Anterior cingulate cortex (tissue), 58 donors: ENCODE measurements at regions not wholly inside any gene's neighbourhood (a gene's known extent, or its start where the extent isn't known, plus 50 kb on each side); places are given as distances from the start of the nearest gene placed in this dataset.

Source experiments
- DNase-seq, 58 donors: peaks; one replicate each; lab custom pipeline; 2025; lab: John Stamatoyannopoulos, UW

DNA sequence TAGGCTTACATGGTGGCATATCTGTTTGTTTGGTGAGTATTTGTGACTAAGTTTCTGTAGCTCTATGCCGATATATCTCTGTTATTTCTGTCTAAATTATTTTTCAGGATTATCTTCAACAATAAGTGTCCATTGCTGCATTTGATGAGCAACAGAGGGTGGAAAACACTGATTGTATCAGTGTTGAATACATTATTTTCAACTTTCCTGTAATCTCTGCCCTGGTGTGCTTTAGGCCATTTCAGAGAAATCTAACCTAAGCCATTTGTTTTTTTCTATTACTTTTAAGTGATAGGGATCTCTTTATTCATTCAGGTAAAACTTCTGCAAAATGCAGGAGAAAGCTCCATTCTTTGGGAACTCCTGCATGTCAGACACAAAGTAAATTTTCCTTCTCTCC is 654.5 kb downstream of the RNF144A start:
- DNase-seq: no peak

- peak in 19 of 58 donors; percentile 2 to 40 (median 10) for DNase-seq
Observed at GRCh38 chr2:7572450-7572849, 655.2 kb downstream of the RNF144A start.

DNA sequence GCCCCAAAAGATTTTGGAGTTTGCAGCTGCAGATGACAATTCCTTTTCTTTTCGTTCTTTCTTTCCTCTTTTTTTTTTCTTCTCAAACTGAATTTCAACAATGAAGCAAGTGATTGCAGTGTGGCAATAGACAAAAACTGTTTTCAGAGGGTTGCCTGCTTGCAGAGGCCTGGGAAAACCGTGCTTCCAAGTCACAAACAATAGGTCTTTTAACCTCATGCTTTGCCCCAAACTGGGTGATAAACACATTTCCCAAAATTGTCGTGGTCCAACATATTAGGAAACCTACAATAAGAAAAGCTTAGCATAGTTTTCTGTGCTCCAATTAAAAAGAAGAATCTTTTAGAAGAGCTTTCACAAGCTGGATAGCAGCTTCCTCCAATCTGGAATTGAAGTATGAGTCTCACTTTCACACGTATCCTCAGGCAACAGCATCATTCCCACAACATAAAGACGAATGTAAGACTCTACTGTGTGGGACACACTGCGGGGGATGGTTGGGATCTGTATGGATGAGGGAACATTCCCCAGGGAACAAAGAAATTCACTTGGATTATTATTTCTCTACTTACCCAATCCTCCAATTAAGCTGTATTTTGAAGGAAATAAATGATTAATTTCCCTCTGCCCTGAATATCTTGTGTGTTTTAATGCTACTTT is 656.1 kb downstream of the RNF144A start:
- DNase-seq: peak in 2 of 58 donors; percentile 2 to 13

- DNase-seq: no peak
Observed at GRCh38 chr2:7574385-7574784, 657.2 kb downstream of the RNF144A start.

DNA sequence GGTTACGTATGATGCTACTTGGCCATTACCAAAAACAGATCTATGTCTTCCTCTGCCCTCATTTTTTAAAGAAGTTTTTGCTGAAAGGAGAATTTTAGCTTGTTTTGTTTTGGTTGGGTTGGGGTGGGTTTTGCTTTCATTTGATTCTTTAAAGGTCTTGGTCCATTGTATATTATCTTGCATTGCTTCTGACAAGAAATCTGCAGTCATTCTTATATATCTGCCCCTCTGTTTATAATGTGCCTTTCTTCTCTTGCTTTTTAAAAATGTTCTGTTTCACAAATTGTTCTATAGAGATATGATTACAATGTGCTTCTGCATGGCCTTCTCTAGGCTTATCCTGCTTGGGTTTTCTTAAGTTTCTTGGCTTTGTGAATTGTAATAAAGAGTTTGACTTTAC is 660.6 kb downstream of the RNF144A start:
- DNase-seq: no peak

DNA sequence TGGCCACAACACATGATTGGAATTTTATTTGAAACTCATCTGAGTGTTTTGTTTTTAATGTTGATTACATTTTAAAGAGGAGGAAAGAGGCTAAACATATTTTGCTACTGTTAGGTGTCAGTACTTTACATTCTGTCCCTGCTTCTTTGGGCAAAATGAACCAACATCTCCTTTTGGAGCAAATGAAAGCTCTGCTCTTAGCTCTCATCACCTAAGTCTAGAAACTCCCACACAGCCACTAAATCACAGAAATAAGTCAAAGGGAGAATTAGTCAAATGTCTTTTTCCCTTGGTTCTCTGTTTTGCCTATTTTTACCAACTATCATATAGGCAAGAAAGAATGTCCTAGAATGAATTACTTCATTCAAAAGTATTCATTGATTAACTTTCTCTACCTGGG is 666.8 kb downstream of the RNF144A start:
- no peak for DNase-seq

DNA sequence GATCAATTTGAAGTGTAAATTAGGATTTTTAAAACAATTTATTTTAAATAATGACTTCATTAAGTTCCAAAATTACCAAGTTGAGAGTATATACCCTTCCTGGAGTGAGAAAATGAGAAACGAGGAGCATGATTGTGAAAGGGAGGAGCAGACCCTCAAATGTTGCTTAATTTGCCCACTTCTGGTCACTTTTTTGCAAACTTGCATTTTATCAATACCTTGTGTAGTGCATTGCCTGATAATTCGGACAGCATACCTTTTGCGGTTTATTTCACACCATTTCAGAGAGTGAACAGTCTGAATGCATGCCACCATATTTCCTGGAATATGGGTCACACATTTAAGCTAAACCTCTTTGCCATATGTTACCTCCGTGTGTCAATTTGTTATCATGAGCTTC is 669.7 kb downstream of the RNF144A start:
- no peak for DNase-seq

DNA sequence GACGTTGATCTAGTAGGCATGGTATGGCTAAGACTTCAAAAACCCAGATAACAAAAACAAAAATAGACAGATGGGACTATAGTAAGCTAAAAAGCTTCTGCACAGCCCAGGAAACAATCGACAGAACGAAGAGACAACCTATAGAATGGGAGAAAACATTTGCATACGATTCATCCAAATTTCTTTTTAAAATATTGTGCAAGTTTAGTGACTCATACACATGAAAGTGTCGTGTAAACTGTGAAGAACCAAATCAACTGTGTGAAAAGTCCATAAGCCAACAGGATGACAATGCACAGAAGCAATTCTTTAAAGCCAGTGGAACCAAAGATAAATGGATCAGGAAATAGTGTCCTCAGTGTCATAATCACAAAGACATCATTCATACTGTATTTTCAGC is 671.1 kb downstream of the RNF144A start:
- DNase-seq: no peak

DNA sequence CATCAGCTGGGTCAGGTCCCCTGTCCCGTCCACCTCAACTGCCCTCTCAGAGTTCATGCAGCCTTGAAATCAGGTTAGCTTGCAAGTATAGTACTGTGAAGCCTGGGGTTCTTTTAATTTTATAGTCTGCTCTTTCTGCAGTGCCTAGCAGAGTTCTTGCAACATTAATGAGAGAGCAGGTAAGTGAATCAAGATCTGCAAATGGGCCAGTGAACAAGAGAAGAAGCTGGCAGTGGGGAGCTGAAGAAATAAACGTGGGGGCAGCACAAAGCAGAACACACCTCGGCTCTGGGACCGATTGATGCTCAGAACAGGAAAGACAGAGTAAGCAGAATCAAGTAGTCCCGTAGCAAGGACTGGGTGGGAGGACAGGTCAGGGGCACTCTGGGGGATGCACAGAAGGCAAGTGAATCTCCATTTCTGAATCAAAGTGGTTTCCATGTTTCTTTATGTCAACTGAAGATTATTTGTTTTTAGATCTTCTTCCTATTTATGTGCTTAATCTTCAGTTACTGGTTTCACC is 675.5 kb downstream of the RNF144A start:
- DNase-seq: no peak

- DNase-seq: no peak
Observed at GRCh38 chr2:7593360-7593759, 676.1 kb downstream of the RNF144A start.

- DNase-seq: no peak
Observed at GRCh38 chr2:7594211-7594610, 677.0 kb downstream of the RNF144A start.

- DNase-seq: no peak
Observed at GRCh38 chr2:7595206-7595605, 678.0 kb downstream of the RNF144A start.

- DNase-seq: no peak
Observed at GRCh38 chr2:7598402-7598801, 681.2 kb downstream of the RNF144A start.

DNA sequence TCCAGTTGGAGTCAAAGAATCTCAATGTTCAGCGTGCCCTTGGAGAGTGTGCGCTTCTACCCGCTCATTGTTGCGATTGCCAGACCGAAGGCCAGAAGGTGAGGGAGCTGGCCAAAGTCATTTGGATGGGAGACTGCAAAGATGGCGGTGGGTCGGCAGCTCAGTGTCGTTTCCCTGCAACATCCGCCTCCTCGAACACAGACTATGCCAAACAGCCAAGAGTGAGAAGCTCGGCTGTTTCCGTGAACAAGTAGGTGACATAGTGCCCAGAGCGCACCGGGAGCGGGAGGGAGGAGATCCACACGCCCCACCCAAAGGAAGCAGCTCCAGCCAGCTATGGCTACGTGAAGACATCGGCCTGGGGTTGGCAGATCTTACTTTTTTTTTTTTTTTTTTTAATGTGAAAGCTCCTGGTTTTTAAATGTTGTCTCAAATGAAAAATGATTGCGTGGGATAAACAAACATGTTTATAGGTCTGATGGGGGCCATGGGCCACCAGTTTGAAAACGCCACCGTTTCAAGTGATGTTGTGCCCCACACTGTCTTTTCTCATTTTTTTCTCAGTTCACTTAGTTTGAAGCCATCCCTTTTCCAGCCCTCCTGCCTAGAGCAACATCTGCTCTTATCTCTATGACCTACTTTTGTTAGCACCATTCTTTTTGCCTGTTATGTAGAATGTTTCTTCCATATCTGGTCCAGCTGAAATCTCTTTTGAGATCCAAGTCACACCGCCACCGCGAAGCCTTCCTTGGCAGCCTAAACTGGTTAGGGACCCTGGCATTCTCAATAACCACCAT is 682.4 kb downstream of the RNF144A start:
- no peak for DNase-seq

DNA sequence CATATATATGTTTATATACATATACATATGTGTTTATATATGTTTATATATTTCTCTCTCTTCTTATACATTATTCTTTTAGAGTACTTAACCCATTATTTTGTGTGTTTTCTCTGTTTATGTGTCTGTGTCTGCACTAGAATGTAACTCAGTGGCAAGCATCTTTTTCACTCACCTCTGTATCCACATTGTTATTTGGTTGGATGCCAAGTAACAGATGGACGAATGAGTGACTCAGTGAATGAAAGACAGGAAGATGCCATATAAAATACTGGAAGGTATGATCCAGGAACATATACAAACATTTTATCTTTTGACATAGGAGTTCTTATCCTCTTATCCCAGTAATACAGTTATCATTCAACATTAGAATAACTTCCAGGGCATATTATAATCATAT is 684.8 kb downstream of the RNF144A start:
- DNase-seq: no peak

GRCh38 chr2:7604456-7604855 is 687.2 kb downstream of the RNF144A start:
- no peak for DNase-seq

DNA sequence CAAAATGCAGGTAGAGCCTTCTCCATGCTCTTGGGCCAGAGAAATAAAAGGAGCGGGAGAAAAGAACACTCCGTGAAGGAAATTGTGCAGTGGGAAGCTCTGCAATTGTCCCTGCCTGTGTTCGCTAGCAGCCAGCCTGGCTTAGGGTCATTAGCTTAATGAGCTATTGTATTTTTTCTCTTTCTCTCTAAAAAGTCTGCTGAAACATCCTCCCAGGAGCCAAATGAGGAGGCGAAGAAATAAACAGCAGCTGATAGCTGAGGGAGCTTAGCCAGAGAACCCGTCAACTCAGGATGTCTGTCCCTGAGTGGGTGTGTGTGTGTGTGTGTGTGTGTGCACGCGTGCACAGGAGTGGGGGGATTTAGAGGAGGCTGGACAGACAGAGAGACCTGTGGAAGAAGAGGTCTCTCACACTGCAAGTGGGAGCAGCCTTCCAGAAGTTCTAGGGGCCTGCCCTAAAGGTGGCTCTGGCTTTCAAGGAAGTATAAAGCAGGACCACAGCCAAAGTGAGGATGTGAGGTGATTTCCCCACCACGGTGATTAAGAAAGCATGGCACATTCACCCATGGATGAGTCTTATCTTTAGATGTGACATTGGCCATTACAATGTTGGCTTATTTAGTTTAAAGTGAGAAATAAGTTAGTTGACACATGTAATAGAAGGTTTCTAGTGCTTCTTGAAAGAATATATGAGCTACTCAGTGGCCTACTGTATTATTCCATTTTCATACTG is 690.4 kb downstream of the RNF144A start:
- DNase-seq: no peak

- DNase-seq: no peak
Observed at GRCh38 chr2:7609556-7609955, 692.3 kb downstream of the RNF144A start.

- DNase-seq: peak in 11 of 58 donors; percentile 5 to 36 (median 15)
Observed at GRCh38 chr2:7609974-7610373, 692.8 kb downstream of the RNF144A start.

- no peak for DNase-seq
Observed at GRCh38 chr2:7611750-7612149, 694.5 kb downstream of the RNF144A start.

DNA sequence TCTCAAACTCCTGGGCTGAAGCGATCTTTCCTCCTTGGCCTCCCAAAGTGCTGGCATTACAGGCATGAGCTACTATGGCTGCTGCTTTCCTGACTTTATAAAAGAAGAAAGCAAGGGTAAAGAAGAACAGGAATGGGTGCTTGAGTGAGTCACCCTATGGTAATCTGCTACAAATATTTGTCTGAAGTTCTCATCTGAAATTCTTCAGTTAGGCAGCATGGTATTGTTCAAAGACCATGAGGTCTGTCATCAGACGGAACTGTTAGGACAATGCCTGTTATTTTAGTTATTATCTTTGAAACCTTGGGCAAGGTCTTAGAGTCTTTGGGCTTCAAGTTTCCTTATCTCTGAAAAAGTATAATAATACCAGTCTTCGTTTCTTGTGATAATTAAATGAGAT is 695.8 kb downstream of the RNF144A start:
- DNase-seq: no peak
